ENCODE measurements at regions not wholly inside any gene's neighbourhood (a gene's known extent, or its start where the extent isn't known, plus 50 kb on each side); places are given as distances from the start of the nearest gene placed in this dataset.

GRCh38 chr2:226618875-226619605 is 180.6 kb downstream of the IRS1 start:
- DNase-seq = no peak

- DNase-seq = no peak
Measured at GRCh38 chr2:226618544-226618874, 181.1 kb downstream of the IRS1 start.

GRCh38 chr2:226615891-226616290 is 183.7 kb downstream of the IRS1 start:
- no peak for DNase-seq

GRCh38 chr2:226611944-226612318 is 187.7 kb downstream of the IRS1 start:
- no peak for DNase-seq

- no peak for DNase-seq
Measured at GRCh38 chr2:226611196-226611943, 188.2 kb downstream of the IRS1 start.

- DNase-seq = no peak
Measured at GRCh38 chr2:226609366-226609765, 190.3 kb downstream of the IRS1 start.

GRCh38 chr2:226608451-226608850 is 191.2 kb downstream of the IRS1 start:
- no peak for DNase-seq

- DNase-seq = no peak
Measured at GRCh38 chr2:226607379-226607778, 192.2 kb downstream of the IRS1 start.

GRCh38 chr2:226605642-226606041 is 194.0 kb downstream of the IRS1 start:
- no peak for DNase-seq

GRCh38 chr2:226603606-226604005 is 196.0 kb downstream of the IRS1 start:
- DNase-seq = no peak

GRCh38 chr2:226601881-226602662 is 197.5 kb downstream of the IRS1 start:
- no peak for DNase-seq

- no peak for DNase-seq
Measured at GRCh38 chr2:226600802-226601201, 198.8 kb downstream of the IRS1 start.

- no peak for DNase-seq
Measured at GRCh38 chr2:226600184-226600583, 199.4 kb downstream of the IRS1 start.

- no peak for DNase-seq
Measured at GRCh38 chr2:226589043-226589442, 210.6 kb downstream of the IRS1 start.

GRCh38 chr2:226585130-226585561 is 214.5 kb downstream of the IRS1 start:
- DNase-seq = no peak

GRCh38 chr2:226584518-226585055 is 215.0 kb downstream of the IRS1 start:
- no peak for DNase-seq

- DNase-seq = no peak
Measured at GRCh38 chr2:226583715-226584114, 215.9 kb downstream of the IRS1 start.

GRCh38 chr2:226581661-226582060 is 218.0 kb downstream of the IRS1 start:
- DNase-seq = no peak

GRCh38 chr2:226581004-226581403 is 218.6 kb downstream of the IRS1 start:
- no peak for DNase-seq

GRCh38 chr2:226580403-226580802 is 219.2 kb downstream of the IRS1 start:
- DNase-seq = no peak

GRCh38 chr2:226579519-226579918 is 220.1 kb downstream of the IRS1 start:
- DNase-seq = no peak

- DNase-seq = no peak
Measured at GRCh38 chr2:226578879-226579278, 220.7 kb downstream of the IRS1 start.

GRCh38 chr2:226578373-226578772 is 221.2 kb downstream of the IRS1 start:
- no peak for DNase-seq

GRCh38 chr2:226575928-226576327 is 223.7 kb downstream of the IRS1 start:
- no peak for DNase-seq

Measured in stimulated activated CD4-positive, alpha-beta T cell treated with anti-CD3 and anti-CD28 coated beads, Interleukin-2, amount 100 ng/mL, for 24 hours (primary cell).